Thoracic aorta (tissue), 2 donors: ENCODE measurements at regions not wholly inside any gene's neighbourhood (a gene's known extent, or its start where the extent isn't known, plus 50 kb on each side); places are given as distances from the start of the nearest gene placed in this dataset.

Experiments used
- ATAC-seq: fragments of 150-250 bp; one replicate; pipeline ENCODE4 v1.8.0; 2017; ENCODE audit warnings: low read depth; ENCODE audit not compliant: insufficient number of reproducible peaks, low FRiP score
- DNase-seq: peaks from one replicate; pipeline ENCODE4 v3.0.0-alpha.2; 2020; ENCODE audit warnings: low spot score
- H3K27ac ChIP-seq, 2 donors: fragments of 200-600 bp; sonication (generic); 1 replicate in 1 of 2; 2 replicates in 1 of 2; pipeline ENCODE4 v1.5.1; 2016; ENCODE audit warnings: mild to moderate bottlenecking in 2 of 2, moderate library complexity in 2 of 2
- H3K27me3 ChIP-seq: fragments of 200-600 bp; sonication (generic); replicated peaks from 2 replicates; pipeline ENCODE4 v1.6.0; 2016; ENCODE audit warnings: mild to moderate bottlenecking; ENCODE audit not compliant: insufficient read depth
- H3K36me3 ChIP-seq: fragments of 200-600 bp; sonication (generic); one replicate; pipeline ENCODE4 v1.5.1; 2016
- H3K4me1 ChIP-seq, 2 donors: fragments of 200-600 bp; sonication (generic); 1 replicate in 1 of 2; 2 replicates in 1 of 2; pipeline versions ENCODE4 v1.5.1 to v1.6.0; 2016; ENCODE audit warnings: low read depth in 2 of 2, mild to moderate bottlenecking in 1 of 2; ENCODE audit not compliant: control insufficient read depth in 1 of 2
- H3K4me3 ChIP-seq: fragments of 200-600 bp; sonication (generic); 2 replicates; pipeline ENCODE4 v1.5.1; 2016; ENCODE audit warnings: mild to moderate bottlenecking
- H3K9me3 ChIP-seq: fragments of 200-600 bp; sonication (generic); 2 replicates; pipeline ENCODE4 v1.5.1; 2016
- TF ChIP-seq, protein P1 (sequence below): fragments of 200-600 bp; sonication (generic); IDR thresholded peaks from one replicate; pipeline ENCODE4 v1.5.1; 2019; ENCODE audit warnings: antibody characterized with exemption

DNA sequence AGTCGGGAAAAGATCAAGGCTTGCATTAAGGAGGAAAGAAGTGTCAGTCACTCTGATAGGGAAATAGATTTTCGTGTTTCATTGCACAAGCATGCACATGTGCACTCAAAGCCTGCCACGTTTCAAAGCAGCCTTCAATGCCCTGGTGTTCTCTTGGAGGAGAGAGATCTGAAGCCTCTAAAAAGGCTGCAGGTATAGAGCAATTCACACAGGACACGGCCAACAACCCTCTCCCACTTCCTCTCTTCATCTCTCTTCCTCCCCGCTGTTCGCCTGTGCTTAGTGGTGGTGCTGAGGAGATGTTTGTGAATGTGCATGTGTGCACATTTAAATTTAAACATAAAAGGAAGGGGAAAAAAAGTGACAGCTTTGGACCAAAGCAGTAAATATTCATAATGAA, 117.7 kb downstream of the NUF2 start:
- Histone ChIP-seq H3K36me3 (no peaks in the 10 kb centered on the region), H3K9me3 (no peaks in the 10 kb centered on the region), H3K27me3 (no peaks in the 10 kb centered on the region), H3K4me1 (no peaks in the 10 kb centered on the region), H3K27ac (no peak overlapping the region), H3K4me3 (no peak overlapping the region)
- DNase-seq = no peak
- TF ChIP-seq, protein P1, sequence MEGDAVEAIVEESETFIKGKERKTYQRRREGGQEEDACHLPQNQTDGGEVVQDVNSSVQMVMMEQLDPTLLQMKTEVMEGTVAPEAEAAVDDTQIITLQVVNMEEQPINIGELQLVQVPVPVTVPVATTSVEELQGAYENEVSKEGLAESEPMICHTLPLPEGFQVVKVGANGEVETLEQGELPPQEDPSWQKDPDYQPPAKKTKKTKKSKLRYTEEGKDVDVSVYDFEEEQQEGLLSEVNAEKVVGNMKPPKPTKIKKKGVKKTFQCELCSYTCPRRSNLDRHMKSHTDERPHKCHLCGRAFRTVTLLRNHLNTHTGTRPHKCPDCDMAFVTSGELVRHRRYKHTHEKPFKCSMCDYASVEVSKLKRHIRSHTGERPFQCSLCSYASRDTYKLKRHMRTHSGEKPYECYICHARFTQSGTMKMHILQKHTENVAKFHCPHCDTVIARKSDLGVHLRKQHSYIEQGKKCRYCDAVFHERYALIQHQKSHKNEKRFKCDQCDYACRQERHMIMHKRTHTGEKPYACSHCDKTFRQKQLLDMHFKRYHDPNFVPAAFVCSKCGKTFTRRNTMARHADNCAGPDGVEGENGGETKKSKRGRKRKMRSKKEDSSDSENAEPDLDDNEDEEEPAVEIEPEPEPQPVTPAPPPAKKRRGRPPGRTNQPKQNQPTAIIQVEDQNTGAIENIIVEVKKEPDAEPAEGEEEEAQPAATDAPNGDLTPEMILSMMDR = no peak
- no peak for ATAC-seq

DNA sequence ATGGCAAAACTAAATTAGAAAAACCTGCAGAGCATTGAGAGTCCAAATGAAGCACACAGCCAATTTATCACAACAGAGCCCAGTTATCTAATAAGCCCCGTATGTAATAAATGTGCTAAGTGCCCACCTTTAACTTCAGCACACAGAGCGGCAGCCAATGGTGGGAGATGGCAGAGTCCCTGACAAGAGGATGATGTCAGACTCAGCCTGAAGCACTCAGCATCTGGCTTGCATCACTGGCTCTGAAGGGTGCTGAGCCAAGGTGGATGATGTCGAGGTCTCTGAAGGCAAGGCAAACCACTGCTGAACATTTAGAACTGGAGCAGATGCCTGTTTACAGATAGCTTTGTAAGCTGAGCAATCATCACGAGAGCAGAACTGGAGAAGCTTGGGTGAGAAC, 118.3 kb downstream of the NUF2 start:
- Histone ChIP-seq H3K9me3 (no peaks in the 10 kb centered on the region), H3K27me3 (no peaks in the 10 kb centered on the region), H3K36me3 (no peaks in the 10 kb centered on the region), H3K27ac (no peak overlapping the region), H3K4me3 (no peak overlapping the region), H3K4me1 (no peaks in the 10 kb centered on the region)
- DNase-seq (no peak), ATAC-seq (no peak)
- TF ChIP-seq, protein P1 = no peak

- no peak overlapping the region for H3K4me3 ChIP-seq
- no peaks in the 10 kb centered on the region for H3K4me1 ChIP-seq
- ATAC-seq (no peak), DNase-seq (no peak)
- TF ChIP-seq, protein P1 = no peak
- H3K36me3 ChIP-seq = no peaks in the 10 kb centered on the region
- no peaks in the 10 kb centered on the region for H3K27me3 ChIP-seq
- no peaks in the 10 kb centered on the region for H3K9me3 ChIP-seq
- H3K27ac ChIP-seq = no peak overlapping the region
These were observed 120.6 kb downstream of the NUF2 start for GRCh38 chr1:163442231-163442879.

GRCh38 chr1:163442895-163443294, 121.1 kb downstream of the NUF2 start:
- Histone ChIP-seq H3K4me3 (no peak overlapping the region), H3K27me3 (no peaks in the 10 kb centered on the region), H3K4me1 (no peaks in the 10 kb centered on the region), H3K36me3 (no peaks in the 10 kb centered on the region), H3K9me3 (no peaks in the 10 kb centered on the region), H3K27ac (no peak overlapping the region)
- TF ChIP-seq, protein P1 = no peak
- no peak for ATAC-seq
- DNase-seq = no peak

DNA sequence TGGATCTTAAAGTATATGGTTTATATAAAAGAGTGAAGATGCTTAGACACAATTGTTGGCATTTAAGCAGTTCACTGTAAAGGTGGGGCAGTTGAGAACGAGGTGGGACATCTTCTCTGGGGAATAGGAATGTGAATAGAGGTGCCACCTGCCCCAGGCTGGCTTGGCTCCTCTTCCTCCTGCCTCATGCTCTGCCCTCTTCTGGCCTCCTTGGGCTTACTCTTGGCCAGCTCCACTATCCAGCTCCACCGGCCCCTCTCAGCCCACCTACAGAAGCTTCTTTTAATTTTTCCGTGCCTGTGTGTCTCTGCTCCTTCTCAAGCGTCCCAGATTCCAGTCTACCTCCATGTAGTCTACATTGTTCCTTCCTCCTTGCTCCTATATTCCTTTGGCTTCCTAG, 122.1 kb downstream of the NUF2 start:
- TF ChIP-seq, protein P1 = no peak

More for the DNA sequence above, 122.1 kb downstream of the NUF2 start:
- no peaks in the 10 kb centered on the region for H3K4me1 ChIP-seq
- no peak overlapping the region for H3K4me3 ChIP-seq
- no peaks in the 10 kb centered on the region for H3K9me3 ChIP-seq
- H3K36me3 ChIP-seq = no peaks in the 10 kb centered on the region
- no peaks in the 10 kb centered on the region for H3K27me3 ChIP-seq
- no peak overlapping the region for H3K27ac ChIP-seq
- DNase-seq (no peak), ATAC-seq (no peak)
